ENCODE measurements at regions not wholly inside any gene's neighbourhood (a gene's known extent, or its start where the extent isn't known, plus 50 kb on each side); places are given as distances from the start of the nearest gene placed in this dataset.

DNA sequence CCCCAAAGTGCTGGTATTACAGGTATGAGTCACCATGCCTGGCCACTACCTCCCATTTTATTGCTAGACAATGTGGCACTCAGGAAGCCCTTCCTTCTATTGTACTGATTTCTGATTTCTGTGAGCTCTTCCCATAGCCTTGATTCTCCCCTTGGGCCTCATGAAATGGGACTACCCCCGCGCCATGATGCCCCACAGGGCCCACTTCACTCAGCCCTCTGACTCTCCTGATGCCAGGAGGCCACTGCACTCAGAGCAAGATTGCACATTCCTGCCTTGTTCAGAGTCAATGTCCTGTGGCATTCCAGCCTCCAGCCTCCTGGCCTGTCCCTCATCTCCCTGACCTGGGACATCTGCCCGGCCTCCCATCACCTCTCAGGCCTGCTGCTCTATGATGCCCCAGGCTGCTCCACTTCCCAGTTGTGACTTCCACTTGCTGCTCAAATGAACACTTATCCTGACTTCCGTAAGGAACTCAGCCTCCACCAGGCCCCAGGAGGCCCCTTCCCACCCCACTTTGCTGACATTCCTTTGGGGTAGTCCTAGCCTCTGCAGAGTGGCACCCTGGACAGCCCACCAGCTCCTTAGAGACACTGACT, 66.6 kb upstream of the KSR1 start:
- DNase-seq (no peak), ATAC-seq (no peak)
- intact Hi-C loops (cut with DNase I, micrococcal nuclease): no loop called here

DNA sequence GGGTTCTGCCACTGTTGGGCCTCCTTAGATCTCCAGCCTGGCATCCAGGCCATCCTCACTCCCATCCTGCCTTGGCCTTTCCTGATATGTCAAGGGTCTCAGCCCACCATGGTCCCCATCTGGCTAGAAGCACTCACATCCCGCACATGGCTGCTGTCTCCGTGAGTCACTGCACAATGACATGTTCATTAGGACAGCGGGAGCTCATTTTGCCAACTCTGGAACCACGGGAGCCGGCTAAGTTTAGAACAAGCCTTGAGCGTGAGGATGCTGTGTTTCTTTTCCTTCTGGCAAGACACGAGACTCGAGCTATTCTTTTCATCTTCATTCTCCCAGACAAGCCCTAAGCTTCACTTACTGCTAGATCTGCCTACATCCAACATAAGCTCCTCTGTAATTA, 65.7 kb upstream of the KSR1 start:
- intact Hi-C loops (cut with DNase I, micrococcal nuclease): no loop called here
- DNase-seq (no peak), ATAC-seq (no peak)

GRCh38 chr17:27391427-27391826, 64.8 kb upstream of the KSR1 start:
- no peak for ATAC-seq
- intact Hi-C loops (cut with DNase I, micrococcal nuclease): no loop called here
- no peak for DNase-seq

DNA sequence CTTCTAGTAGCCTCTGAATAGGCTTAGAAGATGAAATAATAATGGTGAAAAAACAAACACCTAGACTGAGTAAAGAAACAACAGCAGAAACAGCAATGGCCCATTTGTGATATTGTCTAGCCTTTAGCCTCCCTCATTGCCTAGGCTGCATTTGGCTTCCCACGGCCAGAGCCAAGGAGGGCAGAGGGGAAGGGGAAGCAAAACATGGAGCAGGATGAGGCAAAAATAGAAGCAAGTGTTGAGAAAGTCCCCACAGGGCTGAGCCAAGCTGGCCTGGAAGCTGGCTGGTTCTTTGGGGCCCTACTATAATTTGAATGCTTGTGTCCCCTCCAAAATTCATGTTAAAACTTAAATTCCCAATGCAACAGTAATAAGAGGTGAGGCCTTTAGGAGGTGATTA, 60.2 kb upstream of the KSR1 start:
- DNase-seq: no peak
- ATAC-seq: no peak
- intact Hi-C loops (cut with DNase I, micrococcal nuclease): no loop called here

GRCh38 chr17:27396941-27397340, 59.3 kb upstream of the KSR1 start:
- DNase-seq (no peak), ATAC-seq (no peak)
- intact Hi-C loops (cut with DNase I, micrococcal nuclease): no loop called here

DNA sequence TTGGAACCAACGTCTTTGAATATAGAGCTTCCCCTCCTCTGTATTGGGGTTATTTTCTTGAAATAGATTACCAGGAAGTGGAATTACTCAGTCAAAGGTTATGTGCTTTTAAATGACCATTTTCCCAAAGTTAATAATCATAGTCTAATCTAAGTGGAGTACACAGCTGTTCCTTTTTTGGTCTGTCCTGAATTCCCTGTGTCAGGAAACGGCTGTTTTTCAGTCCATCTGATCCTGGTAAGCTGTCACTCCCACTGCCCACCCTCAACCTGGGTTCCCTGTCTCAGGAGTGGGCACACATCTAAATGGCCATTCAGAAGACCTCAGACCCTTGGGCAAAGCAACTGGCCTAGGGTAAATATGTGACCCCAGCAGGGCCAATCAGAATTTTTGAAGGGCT, 57.6 kb upstream of the KSR1 start:
- intact Hi-C loops (cut with DNase I, micrococcal nuclease): no loop called here
- DNase-seq (no peak), ATAC-seq (no peak)

DNA sequence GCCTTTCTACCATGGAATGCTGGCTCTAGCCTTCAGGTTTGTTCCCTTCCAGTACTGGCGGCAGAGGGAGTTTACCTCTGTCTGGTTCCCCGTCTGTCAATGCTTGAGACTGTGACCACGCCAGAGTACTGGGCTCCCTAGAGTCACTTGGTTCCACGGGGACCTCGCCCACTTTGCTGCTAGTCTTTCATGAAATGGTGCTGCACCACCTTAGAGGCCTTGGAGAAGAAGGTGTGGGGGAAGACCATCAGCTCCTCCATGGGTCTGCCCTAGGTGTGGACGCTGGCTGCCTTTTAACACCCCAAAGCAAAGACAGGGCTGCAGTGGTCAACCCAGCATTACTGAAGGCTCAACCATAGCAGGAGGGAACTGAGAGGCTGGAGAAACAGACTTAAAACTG, 55.3 kb upstream of the KSR1 start:
- DNase-seq: no peak
- intact Hi-C loops (cut with DNase I, micrococcal nuclease): no loop called here
- no peak for ATAC-seq

DNA sequence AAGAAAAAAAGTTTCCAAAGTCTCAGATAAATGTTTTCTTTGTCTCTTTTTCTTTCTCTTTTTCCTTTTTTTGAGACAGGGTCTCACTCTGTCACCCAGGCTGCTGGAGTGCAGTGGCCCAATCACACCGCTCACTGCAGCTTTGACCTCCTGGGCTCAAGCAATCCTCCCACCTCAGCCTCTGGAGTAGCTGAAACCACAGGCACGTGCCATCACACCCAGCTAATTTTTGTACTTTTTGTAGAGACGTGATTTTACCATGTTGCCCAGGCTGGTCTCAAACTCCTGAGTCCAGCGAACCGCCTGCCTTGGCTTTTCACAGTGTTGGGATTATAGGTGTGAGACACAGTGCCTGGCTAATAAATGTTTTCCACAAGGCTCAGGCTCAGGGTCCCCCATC, 53.3 kb upstream of the KSR1 start:
- no peak for ATAC-seq
- intact Hi-C loops (cut with DNase I, micrococcal nuclease): no loop called here
- DNase-seq: no peak

GRCh38 chr17:27403480-27404005, 52.7 kb upstream of the KSR1 start:
- intact Hi-C loops (cut with DNase I, micrococcal nuclease): no loop called here
- DNase-seq (no peak), ATAC-seq (no peak)

- no peak for ATAC-seq
- no peak for DNase-seq
- intact Hi-C loops (cut with DNase I, micrococcal nuclease): no loop called here
These were observed 51.6 kb upstream of the KSR1 start for GRCh38 chr17:27404676-27405075.

All from left colon (tissue), 2 donors.